Natural killer cell treated with Interleukin-12 subunit alpha and Interleukin-12 subunit beta and Interleukin-15 and Interleukin-18, amount 100 ng/mL, for 72 hours (primary cell): ENCODE measurements at regions not wholly inside any gene's neighbourhood (a gene's known extent, or its start where the extent isn't known, plus 50 kb on each side); places are given as distances from the start of the nearest gene placed in this dataset.

Experiments
- ATAC-seq, 2 donors: fragments of 150-1000 bp; cut with Tn5 transposase in 1 of 2; sonication (Bioruptor Pico), chemical (Tn5 transposase) in 1 of 2; 2 replicates each; pipeline ENCODE4 v1.10.0; 2021
- DNase-seq: peaks from one replicate; pipeline ENCODE4 v3.0.0; 2022; ENCODE audit warnings: low spot score
- H3K27ac Mint-ChIP-seq, 2 donors: 1 replicate in 1 of 2; 2 replicates in 1 of 2; pipeline ENCODE4 v1.8.0; 2022; ENCODE audit warnings: mixed read lengths in 2 of 2, mild to moderate bottlenecking in 1 of 2, moderate library complexity in 1 of 2
- H3K27me3 Mint-ChIP-seq, 2 donors: 1 replicate in 1 of 2; 2 replicates in 1 of 2; pipeline ENCODE4 v1.8.0; 2022; ENCODE audit warnings: mixed read lengths in 2 of 2
- H3K36me3 Mint-ChIP-seq: one replicate; pipeline ENCODE4 v1.8.0; 2022; ENCODE audit warnings: mixed read lengths
- H3K4me1 Mint-ChIP-seq, 2 donors: 1 replicate in 1 of 2; 2 replicates in 1 of 2; pipeline ENCODE4 v1.8.0; 2022; ENCODE audit warnings: low read depth in 2 of 2, mixed read lengths in 2 of 2, mild to moderate bottlenecking in 1 of 2
- H3K4me3 Mint-ChIP-seq: one replicate; pipeline ENCODE4 v1.8.0; 2022; ENCODE audit warnings: mixed read lengths
- H3K9me3 Mint-ChIP-seq: 2 replicates; pipeline ENCODE4 v1.8.0; 2022; ENCODE audit warnings: mixed read lengths

DNA sequence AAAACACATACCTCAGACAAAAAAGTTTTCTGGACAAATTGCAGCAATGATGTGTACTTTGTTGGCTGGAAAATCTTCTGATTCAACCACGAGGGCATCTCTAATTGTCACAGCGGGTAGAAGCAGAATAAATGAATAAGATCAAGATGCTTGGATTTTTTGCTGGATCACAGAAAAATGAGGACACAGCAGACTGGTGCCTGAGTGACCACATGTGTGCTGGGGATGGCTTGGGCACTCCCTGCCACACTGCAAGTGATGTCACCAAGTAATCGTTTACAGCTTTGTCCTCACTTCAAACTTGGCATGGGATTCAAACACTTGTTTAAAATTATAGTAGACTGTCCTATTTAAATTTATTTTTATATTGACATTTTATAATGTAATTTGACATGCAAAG lies 557.0 kb downstream of the SPRY1 start:
- no peaks in the 10 kb centered on the region for H3K4me1 Mint-ChIP-seq
- ATAC-seq (no peak), DNase-seq (no peak)
- H3K9me3 Mint-ChIP-seq, result peaks cover 6% of the 10 kb centered on the region
- no peaks in the 10 kb centered on the region for H3K36me3 Mint-ChIP-seq
- H3K27me3 Mint-ChIP-seq, result no peaks in the 10 kb centered on the region
- H3K4me3 Mint-ChIP-seq, result no peak overlapping the region
- H3K27ac Mint-ChIP-seq, result no peak overlapping the region

DNA sequence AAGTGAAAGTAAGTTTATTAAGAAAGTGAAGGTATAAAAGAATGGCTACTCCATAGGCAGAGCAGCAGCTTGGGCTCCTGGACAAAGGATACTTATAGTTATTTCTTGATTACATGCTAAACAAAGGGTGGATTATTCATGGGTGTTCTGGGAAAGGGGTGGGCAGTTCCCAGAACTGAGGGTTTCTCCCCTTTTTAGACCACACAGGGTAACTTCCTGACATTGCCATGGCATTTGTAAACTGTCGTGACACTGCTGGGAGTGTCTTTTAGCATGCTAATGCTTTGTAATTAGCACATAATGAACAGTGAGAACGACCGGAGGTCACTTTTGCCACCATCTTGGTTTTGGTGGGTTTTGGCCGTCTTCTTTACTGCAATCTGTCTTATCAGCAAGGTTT lies 557.6 kb downstream of the SPRY1 start:
- H3K36me3 Mint-ChIP-seq, result no peaks in the 10 kb centered on the region
- H3K9me3 Mint-ChIP-seq, result peaks cover 6% of the 10 kb centered on the region
- no peaks in the 10 kb centered on the region for H3K4me1 Mint-ChIP-seq
- no peak for ATAC-seq
- no peaks in the 10 kb centered on the region for H3K27me3 Mint-ChIP-seq
- no peak overlapping the region for H3K4me3 Mint-ChIP-seq
- H3K27ac Mint-ChIP-seq, result no peak overlapping the region
- DNase-seq, result no peak

DNA sequence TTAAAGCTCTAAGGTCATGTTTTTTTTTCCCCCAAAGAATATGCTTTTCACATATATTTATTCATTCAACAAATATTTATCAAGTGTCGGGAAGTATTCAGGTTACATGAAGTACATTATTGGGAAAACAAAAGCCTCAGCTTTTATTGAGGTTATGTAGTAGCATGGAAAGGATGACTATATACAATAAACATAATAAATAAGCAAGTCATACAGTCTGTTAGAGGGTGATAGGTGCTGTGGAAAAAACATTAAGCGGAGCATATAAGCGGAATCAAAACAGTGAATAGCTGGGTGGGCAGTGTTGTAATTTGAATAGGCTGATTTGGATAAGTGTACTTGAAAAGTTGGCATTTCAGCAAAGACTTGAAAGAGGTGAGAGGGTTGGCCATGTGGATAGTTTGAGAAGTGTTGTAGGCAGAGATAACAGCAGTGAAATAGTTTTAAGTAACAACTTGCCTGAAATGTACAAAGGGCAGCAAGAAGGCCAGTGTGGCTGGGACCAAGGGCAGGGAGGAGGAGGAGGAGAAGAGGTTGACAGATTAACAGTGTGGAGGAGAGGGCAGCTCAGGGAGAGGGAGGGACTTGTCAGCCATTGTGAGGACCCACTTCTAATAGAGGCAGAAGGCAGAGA lies 558.7 kb downstream of the SPRY1 start:
- no peaks in the 10 kb centered on the region for H3K27me3 Mint-ChIP-seq
- no peak for DNase-seq
- no peak overlapping the region for H3K27ac Mint-ChIP-seq
- no peaks in the 10 kb centered on the region for H3K4me1 Mint-ChIP-seq
- H3K36me3 Mint-ChIP-seq, result no peaks in the 10 kb centered on the region
- ATAC-seq, result no peak
- peaks cover 6% of the 10 kb centered on the region for H3K9me3 Mint-ChIP-seq
- H3K4me3 Mint-ChIP-seq, result no peak overlapping the region

DNA sequence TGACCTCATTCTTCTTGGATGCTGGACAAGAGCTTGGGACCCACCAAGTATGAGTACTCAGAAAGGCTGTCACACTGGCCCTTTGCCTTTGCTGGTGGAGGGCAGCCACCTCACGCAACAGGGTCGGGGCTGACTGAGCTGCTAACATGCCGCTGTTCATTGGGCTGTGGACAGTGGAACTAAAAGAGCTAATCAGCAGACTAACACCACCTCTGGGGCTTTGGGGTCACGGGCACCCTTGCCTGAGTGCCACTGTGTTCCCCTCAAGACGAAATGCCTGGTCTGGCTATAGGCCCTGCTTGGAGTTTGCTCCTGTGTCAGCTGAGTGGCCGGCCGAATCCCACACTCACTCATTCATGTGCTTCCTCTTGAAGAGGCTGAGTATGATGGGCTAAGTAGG lies 559.6 kb downstream of the SPRY1 start:
- Mint-ChIP-seq H3K9me3 (peaks cover 6% of the 10 kb centered on the region), H3K27me3 (no peaks in the 10 kb centered on the region), H3K4me1 (no peaks in the 10 kb centered on the region), H3K27ac (no peak overlapping the region), H3K36me3 (no peaks in the 10 kb centered on the region), H3K4me3 (no peak overlapping the region)
- no peak for ATAC-seq
- DNase-seq, result no peak

DNA sequence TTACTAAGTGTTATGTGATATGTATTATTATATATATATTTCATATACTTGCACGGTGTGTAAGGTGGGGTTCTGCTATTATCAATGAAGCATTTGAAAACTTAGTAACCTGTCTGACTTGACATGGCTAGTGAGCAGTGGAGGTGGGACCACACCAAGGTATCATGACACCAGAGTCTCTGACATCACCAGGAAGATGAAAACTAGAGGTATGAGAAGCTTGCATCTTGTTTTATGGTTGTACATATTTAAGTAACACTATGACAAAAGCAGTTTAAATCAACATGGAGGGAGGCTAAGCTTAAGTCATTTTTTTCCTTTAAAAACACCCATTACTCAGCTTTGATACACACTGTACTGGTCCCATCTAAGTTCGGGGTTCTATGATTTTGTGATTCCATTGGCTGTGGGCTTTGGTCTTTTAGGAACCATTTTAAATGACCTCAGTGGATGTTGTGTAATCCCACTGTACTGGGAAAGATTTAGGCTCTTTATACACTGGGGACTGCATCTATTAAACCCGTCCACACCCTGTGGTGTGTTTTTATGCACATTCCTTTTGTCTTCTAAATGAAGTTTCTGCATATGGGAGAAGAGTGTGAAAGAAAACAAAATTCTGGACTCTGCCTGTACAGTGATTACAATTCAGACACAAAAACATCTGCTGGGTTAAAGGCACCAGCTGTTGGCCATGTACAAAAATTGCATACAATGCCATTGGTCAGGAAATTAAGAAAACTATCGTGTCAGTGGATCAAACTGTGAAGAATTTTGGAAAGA lies 570.6 kb downstream of the SPRY1 start:
- Mint-ChIP-seq H3K4me1 (no peaks in the 10 kb centered on the region), H3K4me3 (no peak overlapping the region), H3K36me3 (no peaks in the 10 kb centered on the region), H3K9me3 (no peaks in the 10 kb centered on the region), H3K27ac (no peak overlapping the region), H3K27me3 (no peaks in the 10 kb centered on the region)
- no peak for ATAC-seq
- no peak for DNase-seq

DNA sequence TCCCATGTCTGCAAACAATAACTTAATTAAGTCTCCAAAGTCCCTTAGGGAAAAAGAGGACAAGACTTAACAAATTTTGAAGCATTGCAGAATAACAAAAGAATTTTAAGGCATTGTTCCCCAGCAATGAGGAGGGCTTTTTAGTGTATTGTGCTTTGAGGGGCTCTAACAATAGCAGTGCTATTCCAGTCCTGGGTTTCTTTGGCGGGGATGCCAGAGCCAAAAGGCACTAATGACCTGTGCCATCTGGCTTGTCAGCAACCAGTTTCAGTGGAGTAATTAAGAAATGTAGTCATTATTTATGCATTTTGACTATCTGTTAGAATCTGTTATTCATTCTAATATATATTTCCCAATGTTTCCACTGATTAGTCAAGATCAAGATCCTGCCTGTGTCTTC lies 575.4 kb downstream of the SPRY1 start:
- DNase-seq (no peak), ATAC-seq (no peak)
- no peaks in the 10 kb centered on the region for H3K36me3 Mint-ChIP-seq
- no peaks in the 10 kb centered on the region for H3K27me3 Mint-ChIP-seq
- H3K9me3 Mint-ChIP-seq, result peaks cover 2% of the 10 kb centered on the region
- H3K4me1 Mint-ChIP-seq, result no peaks in the 10 kb centered on the region
- H3K27ac Mint-ChIP-seq, result no peak overlapping the region
- no peak overlapping the region for H3K4me3 Mint-ChIP-seq

DNA sequence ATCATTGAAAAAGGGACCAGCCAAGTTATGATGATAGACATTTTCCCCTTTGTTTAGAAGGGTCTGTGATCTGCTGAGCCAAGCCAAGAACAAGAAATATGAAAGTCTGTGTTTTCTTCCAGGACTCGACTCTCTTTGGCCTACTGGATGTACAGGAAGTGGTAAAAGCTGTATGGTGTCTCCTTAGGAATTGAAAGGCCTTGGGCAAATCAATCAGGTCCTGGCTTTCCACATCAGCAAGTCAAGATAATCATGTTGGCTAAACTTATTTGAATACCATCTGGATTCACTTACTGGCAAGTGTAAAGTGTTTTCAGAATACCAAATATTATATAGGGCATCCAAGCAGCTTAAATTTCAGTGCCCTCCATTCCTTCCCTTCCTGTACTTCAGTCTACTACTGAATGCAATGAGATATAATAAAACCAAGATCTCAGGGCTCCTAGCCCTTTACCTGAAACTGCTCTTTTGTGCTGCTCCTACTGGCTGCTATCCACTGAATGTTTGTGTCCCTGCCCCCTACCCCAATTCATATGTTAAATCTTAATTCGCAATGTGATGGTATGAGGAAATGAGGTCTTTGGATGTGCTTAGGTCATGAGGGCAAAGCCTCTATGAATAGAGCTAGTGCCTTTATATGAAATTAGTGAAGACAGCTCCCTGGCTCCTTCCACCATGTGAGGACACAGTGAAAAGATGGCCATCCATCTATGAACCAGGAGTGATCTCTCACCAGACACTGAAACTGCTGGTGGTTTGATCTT lies 578.0 kb downstream of the SPRY1 start:
- H3K36me3 Mint-ChIP-seq, result no peaks in the 10 kb centered on the region
- ATAC-seq (no peak), DNase-seq (no peak)
- peaks cover 2% of the 10 kb centered on the region for H3K9me3 Mint-ChIP-seq
- no peak overlapping the region for H3K27ac Mint-ChIP-seq
- no peaks in the 10 kb centered on the region for H3K4me1 Mint-ChIP-seq
- no peaks in the 10 kb centered on the region for H3K27me3 Mint-ChIP-seq
- H3K4me3 Mint-ChIP-seq, result no peak overlapping the region

DNA sequence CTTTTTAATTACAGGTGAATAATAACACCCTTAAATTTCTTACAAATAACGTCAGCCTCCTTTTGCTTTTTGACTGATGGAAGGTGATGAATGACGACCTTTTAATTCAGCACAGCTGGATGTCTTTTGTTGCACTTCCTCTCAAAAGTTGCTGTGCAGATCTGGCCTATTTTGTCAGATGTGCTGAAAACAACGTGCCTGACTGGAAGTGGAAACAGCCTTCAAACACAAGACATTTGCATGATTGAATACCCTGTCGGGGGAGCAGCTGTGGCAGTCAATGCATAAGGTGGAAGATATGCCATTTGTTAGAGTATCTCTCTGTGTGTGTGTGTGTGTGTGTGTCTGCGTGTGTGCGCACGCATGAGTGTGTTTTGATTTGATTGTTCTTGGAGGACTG lies 579.7 kb downstream of the SPRY1 start:
- H3K9me3 Mint-ChIP-seq, result peaks cover 2% of the 10 kb centered on the region
- no peak overlapping the region for H3K4me3 Mint-ChIP-seq
- H3K36me3 Mint-ChIP-seq, result no peaks in the 10 kb centered on the region
- DNase-seq (no peak), ATAC-seq (no peak)
- no peak overlapping the region for H3K27ac Mint-ChIP-seq
- no peaks in the 10 kb centered on the region for H3K27me3 Mint-ChIP-seq
- H3K4me1 Mint-ChIP-seq, result no peaks in the 10 kb centered on the region

DNA sequence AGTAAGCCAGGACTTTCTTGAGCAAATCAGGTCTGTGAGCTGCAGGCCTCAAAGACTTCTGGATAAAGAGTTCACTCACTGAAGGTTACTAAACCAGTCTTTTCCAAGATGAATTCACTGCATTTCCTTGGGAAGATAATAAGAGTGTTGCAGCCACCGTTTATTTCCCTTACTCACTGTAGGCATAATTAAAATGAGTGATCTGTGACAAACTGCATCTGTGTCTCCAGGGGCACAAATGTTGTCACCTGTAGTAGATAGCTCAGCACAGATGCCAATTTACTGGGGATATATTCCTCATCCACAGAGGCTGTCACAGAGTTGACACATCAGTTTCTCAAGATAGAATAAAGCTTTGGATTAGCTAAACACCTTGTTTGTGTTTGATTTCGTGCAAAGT lies 580.2 kb downstream of the SPRY1 start:
- ATAC-seq, result no peak
- Mint-ChIP-seq H3K9me3 (peaks cover 2% of the 10 kb centered on the region), H3K27ac (no peak overlapping the region), H3K36me3 (no peaks in the 10 kb centered on the region), H3K27me3 (no peaks in the 10 kb centered on the region), H3K4me1 (no peaks in the 10 kb centered on the region), H3K4me3 (no peak overlapping the region)
- no peak for DNase-seq

DNA sequence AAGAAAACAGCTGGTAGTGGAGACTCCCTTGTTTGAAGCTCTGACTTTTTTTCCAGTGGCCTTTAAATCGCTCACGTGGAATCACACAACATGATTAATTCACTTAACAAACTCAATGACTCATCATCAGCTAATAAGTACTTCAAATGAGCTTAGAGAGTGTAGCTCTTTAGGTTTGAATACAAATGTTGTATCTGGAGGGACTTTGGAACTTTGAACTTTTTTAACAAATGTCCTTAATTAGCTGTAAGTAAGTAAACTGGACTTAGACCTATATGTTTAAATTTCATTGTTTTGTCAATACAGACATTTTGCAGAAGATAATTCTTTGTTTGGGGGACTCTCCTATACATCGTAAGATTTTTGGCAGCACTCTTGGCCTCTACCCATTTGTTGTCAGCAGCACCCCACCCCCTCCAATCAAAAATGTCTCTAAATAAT lies 581.1 kb downstream of the SPRY1 start:
- Mint-ChIP-seq H3K9me3 (peaks cover 2% of the 10 kb centered on the region), H3K27ac (no peak overlapping the region), H3K27me3 (no peaks in the 10 kb centered on the region), H3K36me3 (no peaks in the 10 kb centered on the region), H3K4me3 (no peak overlapping the region), H3K4me1 (no peaks in the 10 kb centered on the region)
- DNase-seq (no peak), ATAC-seq (no peak)

DNA sequence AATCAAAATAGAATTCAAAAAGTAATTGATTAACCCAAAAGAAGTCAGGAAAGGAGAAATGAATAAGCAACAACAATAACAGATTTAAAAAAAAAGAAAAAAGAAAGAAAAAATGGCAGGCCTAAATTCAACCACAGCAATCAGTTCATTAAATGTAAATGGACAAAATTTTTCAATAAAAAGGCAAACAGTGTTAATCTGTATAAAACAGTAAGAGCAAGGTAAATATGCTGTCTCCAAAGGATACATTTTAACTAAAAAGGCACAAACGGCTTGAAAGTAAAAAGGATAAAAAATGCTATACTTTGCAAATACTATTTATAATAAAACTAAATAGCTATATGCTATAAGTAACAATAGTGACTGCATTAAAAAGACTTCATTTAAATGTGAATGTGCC lies 582.0 kb downstream of the SPRY1 start:
- Mint-ChIP-seq H3K9me3 (peaks cover 2% of the 10 kb centered on the region), H3K4me3 (no peak overlapping the region), H3K36me3 (no peaks in the 10 kb centered on the region), H3K27me3 (no peaks in the 10 kb centered on the region), H3K4me1 (no peaks in the 10 kb centered on the region), H3K27ac (no peak overlapping the region)
- no peak for DNase-seq
- no peak for ATAC-seq

DNA sequence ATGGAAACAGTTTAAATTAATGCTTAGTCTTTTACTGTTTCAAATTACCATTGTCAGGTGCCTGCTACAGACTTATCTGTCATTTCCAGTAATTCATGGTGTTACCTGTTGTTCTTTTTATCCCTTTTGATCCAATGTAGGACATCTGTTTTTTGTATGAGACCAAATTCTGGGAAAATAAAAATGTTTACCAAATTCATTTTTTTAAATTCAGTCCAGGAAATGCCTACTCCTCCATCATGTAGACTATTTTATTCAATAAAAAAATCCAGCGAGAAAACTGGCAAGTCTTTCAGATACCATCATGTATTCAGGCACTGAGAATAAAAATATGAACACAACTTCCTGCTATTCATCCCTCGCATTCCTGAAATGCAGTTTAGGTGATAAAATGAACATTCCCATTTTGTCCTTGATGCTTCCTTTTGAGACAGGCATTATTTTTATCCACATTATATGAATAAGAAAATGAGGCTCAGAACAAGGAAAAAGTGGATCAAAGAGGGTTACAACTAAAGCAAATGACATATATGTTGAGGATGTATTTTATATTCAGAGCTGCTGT lies 584.2 kb downstream of the SPRY1 start:
- Mint-ChIP-seq H3K4me1 (no peaks in the 10 kb centered on the region), H3K27ac (no peak overlapping the region), H3K36me3 (no peaks in the 10 kb centered on the region), H3K27me3 (no peaks in the 10 kb centered on the region), H3K9me3 (no peaks in the 10 kb centered on the region), H3K4me3 (no peak overlapping the region)
- DNase-seq, result no peak
- ATAC-seq, result no peak

DNA sequence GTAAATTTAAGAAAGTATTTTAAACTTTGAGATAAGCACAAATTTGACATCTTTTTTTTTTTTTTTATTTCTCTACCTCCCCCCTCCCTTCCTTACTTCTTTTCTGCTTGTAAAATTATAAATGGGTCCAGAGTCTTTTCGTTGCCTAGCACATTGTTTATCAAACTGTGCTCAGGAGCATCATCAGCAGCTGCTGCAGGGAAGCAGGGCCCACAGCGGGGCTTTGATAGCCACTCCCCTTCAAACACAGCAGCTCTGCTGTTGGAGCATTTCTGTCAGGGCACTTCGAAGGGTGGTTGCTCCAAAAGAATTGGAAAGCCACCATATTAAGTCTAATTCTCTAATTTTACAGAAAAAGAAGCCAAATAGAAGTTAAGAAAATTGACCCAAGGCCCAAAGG lies 588.3 kb downstream of the SPRY1 start:
- ATAC-seq (no peak), DNase-seq (no peak)
- H3K27me3 Mint-ChIP-seq, result no peaks in the 10 kb centered on the region
- H3K9me3 Mint-ChIP-seq, result no peaks in the 10 kb centered on the region
- no peak overlapping the region for H3K27ac Mint-ChIP-seq
- H3K36me3 Mint-ChIP-seq, result no peaks in the 10 kb centered on the region
- H3K4me3 Mint-ChIP-seq, result no peak overlapping the region
- no peaks in the 10 kb centered on the region for H3K4me1 Mint-ChIP-seq

DNA sequence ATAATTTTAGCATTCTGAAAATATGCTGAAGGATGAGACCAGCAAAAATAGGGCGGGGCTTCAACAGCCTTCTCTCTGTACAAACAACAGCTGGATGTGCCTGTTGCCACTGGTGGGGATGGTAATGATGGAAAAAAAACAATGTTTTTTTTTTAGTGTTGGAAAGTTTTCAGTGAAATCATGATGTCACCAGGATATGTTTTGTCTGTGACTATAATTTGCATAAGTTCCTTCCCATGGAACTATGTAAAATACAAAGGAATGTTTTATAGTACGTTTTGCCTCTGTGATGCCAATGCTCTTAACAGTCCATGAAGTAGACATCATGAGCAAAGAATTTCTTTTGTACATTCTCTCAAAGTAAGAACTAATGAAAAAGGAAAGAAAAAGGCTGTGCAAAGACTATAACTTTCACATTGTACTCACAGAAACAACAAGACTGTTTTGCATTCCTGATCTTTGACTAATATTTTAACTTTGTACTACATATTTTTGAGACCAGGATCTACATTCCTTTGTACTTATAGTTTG lies 589.7 kb downstream of the SPRY1 start:
- ATAC-seq (no peak), DNase-seq (no peak)
- Mint-ChIP-seq H3K27me3 (no peaks in the 10 kb centered on the region), H3K36me3 (no peaks in the 10 kb centered on the region), H3K4me1 (no peaks in the 10 kb centered on the region), H3K9me3 (no peaks in the 10 kb centered on the region), H3K4me3 (no peak overlapping the region), H3K27ac (no peak overlapping the region)
